ENCODE measurements at regions not wholly inside any gene's neighbourhood (a gene's known extent, or its start where the extent isn't known, plus 50 kb on each side); places are given as distances from the start of the nearest gene placed in this dataset.

- no peak for TF ChIP-seq POLR2A (IDR thresholded peaks at IDR 0.05)
- TF ChIP-seq CTCF (IDR thresholded peaks at IDR 0.05 in 4 of 5, conservative IDR thresholded peaks at IDR 0.05 in 1 of 5): no peak
These were observed 533.7 kb downstream of the RPS29 start for GRCh38 chr14:49052521-49052920.

Measured in gastrocnemius medialis (tissue), 4 donors.